HepG2 (cell line): ENCODE measurements at regions not wholly inside any gene's neighbourhood (a gene's known extent, or its start where the extent isn't known, plus 50 kb on each side); places are given as distances from the start of the nearest gene placed in this dataset.

Experiments used
- ATAC-seq: fragments of 200-7000 bp; cut with Tn5 transposase; 3 replicates; pipeline ENCODE4 v1.9.1; 2020; ENCODE audit warnings: mild to moderate bottlenecking, moderate library complexity
- BruUV-seq: library from RNA; stranded (reverse); fragments of 400-500 nt; replicated peaks from 2 replicates; lab custom pipeline; 2021; lab: Mats Ljungman, UMichigan
- CTCF ChIA-PET: fragments of 300-600 bp; formaldehyde crosslinking; extraction: SDS; loops from one replicate; lab custom pipeline; 2021; ENCODE audit warnings: low total read pairs, inconsistent platforms, low intra/inter-chr PET ratio; lab: Yijun Ruan, JAX
- POLR2A ChIA-PET: fragments of 350-600 bp; sonication (Branson Sonifier 250); formaldehyde crosslinking; loops from one replicate; lab custom pipeline; 2020; ENCODE audit warnings: antibody characterized with exemption, inconsistent platforms; lab: Yijun Ruan, JAX
- DNase-seq: peaks from one replicate; pipeline ENCODE4 v3.0.0-alpha.2; 2015; ENCODE audit warnings: low spot score
- FAIRE-seq: peaks from 3 replicates; lab custom pipeline; 2011; peaks lifted over from hg19 to GRCh38; lab: Jason Lieb, UNC
- H2AFZ ChIP-seq: one replicate; pipeline ENCODE4 v1.6.1; 2011; ENCODE audit warnings: low read length, inconsistent platforms
- H3K27ac ChIP-seq: fragments of 300-600 bp; 3 replicates; pipeline ENCODE4 v1.8.0; 2011; ENCODE audit warnings: mixed run types, mild to moderate bottlenecking, mixed read lengths, low read length, inconsistent platforms; ENCODE audit not compliant: insufficient read depth; ENCODE audit errors: extremely low read length
- H3K27me3 ChIP-seq, 2 experiments: fragments of 200-600 bp in 1 of 2; 2 replicates in 1 of 2; 3 replicates in 1 of 2; pipeline versions ENCODE4 v1.6.0 to v1.8.0; 2011; ENCODE audit warnings: low read length in 2 of 2, mild to moderate bottlenecking in 2 of 2, moderate library complexity in 2 of 2, inconsistent platforms in 1 of 2; ENCODE audit not compliant: insufficient read depth in 2 of 2, control insufficient read depth in 1 of 2
- H3K36me3 ChIP-seq, 2 experiments: fragments of 200-600 bp in 1 of 2; replicated peaks in 1 of 2; 2 replicates in 1 of 2; 3 replicates in 1 of 2; pipeline versions ENCODE4 v1.5.1 to v1.8.0; 2011; ENCODE audit warnings: low read length in 2 of 2, inconsistent platforms in 1 of 2; ENCODE audit not compliant: insufficient read depth in 2 of 2, control insufficient read depth in 1 of 2
- H3K4me1 ChIP-seq: 2 replicates; pipeline ENCODE4 v1.5.1; 2012; ENCODE audit warnings: low read length, inconsistent platforms; ENCODE audit not compliant: insufficient read depth
- H3K4me2 ChIP-seq: 2 replicates; pipeline ENCODE4 v1.6.0; 2011; ENCODE audit warnings: low read depth, low read length, inconsistent platforms
- H3K4me3 ChIP-seq, 3 experiments: fragments of 200-600 bp in 1 of 3; sonication (generic), shearing (Covaris generic) in 1 of 3; replicated peaks in 1 of 3; 2 replicates each; pipeline ENCODE4 v1.5.1; 2011 to 2016; ENCODE audit warnings: low read length in 3 of 3, inconsistent platforms in 2 of 3, low read depth in 2 of 3, mild to moderate bottlenecking in 2 of 3, control low read depth in 1 of 3, mixed read lengths in 1 of 3; ENCODE audit not compliant: insufficient read depth in 1 of 3
- H3K79me2 ChIP-seq: one replicate; pipeline ENCODE4 v1.6.1; 2011; ENCODE audit warnings: low read length, inconsistent platforms; ENCODE audit not compliant: insufficient read depth
- H3K9ac ChIP-seq: 2 replicates; pipeline ENCODE4 v1.6.0; 2011; ENCODE audit warnings: mild to moderate bottlenecking, low read depth, low read length, inconsistent platforms; ENCODE audit not compliant: insufficient read depth
- H3K9me3 ChIP-seq: 2 replicates; pipeline ENCODE4 v1.5.1; 2012; ENCODE audit warnings: mild to moderate bottlenecking, low read length
- H4K20me1 ChIP-seq: 2 replicates; pipeline ENCODE4 v1.6.0; 2011; ENCODE audit warnings: inconsistent platforms, mild to moderate bottlenecking, low read length, moderate library complexity; ENCODE audit not compliant: insufficient read depth
- AGO2 ChIP-seq: fragments of 200-400 bp; formaldehyde crosslinking; optimal IDR thresholded peaks from 2 replicates; pipeline ENCODE3; 2017; ENCODE audit warnings: mild to moderate bottlenecking, low read depth, low read length, moderate library complexity
- CC2D1A ChIP-seq: sonication (generic); formaldehyde crosslinking; IDR thresholded peaks from 2 replicates; pipeline ENCODE4 v1.8.1; 2023; ENCODE audit warnings: mild to moderate bottlenecking, missing genetic modification reagents
- MLLT10 ChIP-seq: sonication (generic); formaldehyde crosslinking; IDR thresholded peaks from 2 replicates; pipeline ENCODE4 v1.4.0; 2020; ENCODE audit warnings: missing genetic modification reagents
- ONECUT2 ChIP-seq: sonication (generic); formaldehyde crosslinking; IDR thresholded peaks from 2 replicates; pipeline ENCODE4 v1.4.0; 2020; ENCODE audit warnings: missing genetic modification reagents
- REPIN1 ChIP-seq: sonication (generic); formaldehyde crosslinking; IDR thresholded peaks from 2 replicates; pipeline ENCODE4 v1.8.0; 2022; ENCODE audit warnings: missing genetic modification reagents, low read depth, mild to moderate bottlenecking, borderline replicate concordance
- ZNF354B ChIP-seq: sonication (generic); formaldehyde crosslinking; IDR thresholded peaks from 2 replicates; pipeline ENCODE4 v1.8.0; 2022; ENCODE audit warnings: mild to moderate bottlenecking, missing genetic modification reagents
- ZNF770 ChIP-seq: sonication (generic); formaldehyde crosslinking; IDR thresholded peaks from 2 replicates; pipeline ENCODE4 v1.5.0; 2020; ENCODE audit warnings: mild to moderate bottlenecking, missing genetic modification reagents
- ZNF782 ChIP-seq: sonication (generic); formaldehyde crosslinking; IDR thresholded peaks from 2 replicates; pipeline ENCODE4 v1.4.0; 2020; ENCODE audit warnings: missing genetic modification reagents, mild to moderate bottlenecking, borderline replicate concordance
- ZSCAN30 ChIP-seq: sonication (generic); formaldehyde crosslinking; IDR thresholded peaks from 2 replicates; pipeline ENCODE4 v1.5.0; 2020; ENCODE audit warnings: mild to moderate bottlenecking, missing genetic modification reagents
- WGBS: methylation state at CpG from one replicate; pipeline ENCODE4 v1.1.6; 2017; ENCODE audit warnings: low lambda C conversion rate; 5-methylcytosine and 5-hydroxymethylcytosine counted together
- in situ Hi-C: cut with HindIII; loops from 2 replicates; pipeline ENCODE4 v1.10.0; 2017; ENCODE audit warnings: low pct_unique_long_range_greater_than_20kb; ENCODE audit not compliant: extremely low pct_ligation_motif_present
- intact Hi-C: fragments of 100-400 bp; cut with micrococcal nuclease; formaldehyde crosslinking; loops from one replicate; pipeline ENCODE4 v1.10.0; 2022; ENCODE audit not compliant: unreplicated experiment
- TF ChIP-seq, protein P1 (sequence below): sonication (generic); formaldehyde crosslinking; IDR thresholded peaks from 2 replicates; pipeline ENCODE4 v1.4.0; 2020; ENCODE audit warnings: mild to moderate bottlenecking, missing genetic modification reagents

GRCh38 chr15:66638377-66638776 lies 63.7 kb upstream of the SMAD6 start:
- H3K4me2 ChIP-seq = no peak overlapping the region
- H4K20me1 ChIP-seq = no peaks in the 10 kb centered on the region
- DNase-seq (no peak), FAIRE-seq (no peak), ATAC-seq (no peak)
- no peak overlapping the region for H2AFZ ChIP-seq
- H3K4me3 ChIP-seq = no peak overlapping the region
- BruUV-seq = no TSS peak
- no peaks in the 10 kb centered on the region for H3K9me3 ChIP-seq
- H3K4me1 ChIP-seq = peaks cover 11% of the 10 kb centered on the region
- in situ Hi-C loops (no loop called here), intact Hi-C loops (no loop called here)
- no peak overlapping the region for H3K9ac ChIP-seq
- peaks cover 0 to 3% of the 10 kb centered on the region in 2 experiments; a peak in 1 of 5 replicates for H3K27me3 ChIP-seq
- H3K27ac ChIP-seq = no peak overlapping the region
- 57% methylated on average over 6 of the region's 6 CpGs for WGBS
- CTCF ChIA-PET = no interaction called here
- H3K79me2 ChIP-seq = no peaks in the 10 kb centered on the region
- POLR2A ChIA-PET = no interaction called here
- TF ChIP-seq ZNF770 (CRISPR knock-in tag) (no peak), ZNF782 (no peak), MLLT10 (CRISPR knock-in tag) (no peak), CC2D1A (CRISPR knock-in tag) (no peak)
- no peaks in the 10 kb centered on the region for H3K36me3 ChIP-seq

DNA sequence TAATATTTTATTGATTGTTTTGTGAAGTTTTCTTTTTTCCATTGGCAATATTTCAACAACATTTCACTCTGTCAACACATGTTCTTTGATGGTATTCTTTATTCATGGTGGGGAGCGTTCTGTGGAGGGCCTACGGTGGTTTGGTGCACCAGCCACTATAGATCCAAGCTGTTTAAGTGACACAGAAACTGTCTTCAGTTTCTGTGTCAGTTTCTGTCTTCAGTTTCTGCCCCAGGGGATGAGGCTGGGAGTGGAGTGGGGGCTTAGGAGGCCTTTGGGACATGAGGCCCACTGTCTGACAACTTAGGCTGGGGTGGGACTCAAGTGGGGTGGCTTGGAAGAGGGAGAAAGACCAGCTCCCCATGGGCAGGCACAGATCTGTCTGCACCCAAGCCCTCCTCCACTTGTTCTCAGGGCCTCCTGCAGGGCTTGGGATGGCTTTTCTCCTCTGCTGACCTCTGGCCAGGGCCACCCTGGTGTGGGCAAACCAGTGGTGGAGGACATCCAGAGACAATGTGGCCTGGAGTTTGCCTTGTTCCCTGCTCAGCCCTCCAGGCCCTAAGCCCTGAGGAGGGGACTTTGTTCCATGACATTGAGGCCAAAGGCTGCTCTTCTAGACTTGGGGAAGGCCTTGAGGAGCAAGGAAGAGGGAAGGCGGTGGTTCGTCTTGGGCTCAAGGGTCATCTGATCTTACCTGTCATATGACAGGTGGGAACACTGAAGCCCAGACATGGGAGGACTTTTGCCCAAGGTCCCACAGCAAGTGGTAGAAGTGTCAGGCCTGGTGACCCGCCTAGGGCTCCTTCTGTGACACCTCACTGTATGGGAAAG lies 60.3 kb upstream of the SMAD6 start:
- H3K4me3 ChIP-seq = no peak overlapping the region
- no TSS peak for BruUV-seq
- H2AFZ ChIP-seq = no peak overlapping the region
- no peaks in the 10 kb centered on the region for H3K36me3 ChIP-seq
- no peak overlapping the region for H3K27ac ChIP-seq
- no peak overlapping the region for H3K4me2 ChIP-seq
- H3K27me3 ChIP-seq = no peaks in the 10 kb centered on the region
- no peaks in the 10 kb centered on the region for H4K20me1 ChIP-seq
- TF ChIP-seq, protein P1, sequence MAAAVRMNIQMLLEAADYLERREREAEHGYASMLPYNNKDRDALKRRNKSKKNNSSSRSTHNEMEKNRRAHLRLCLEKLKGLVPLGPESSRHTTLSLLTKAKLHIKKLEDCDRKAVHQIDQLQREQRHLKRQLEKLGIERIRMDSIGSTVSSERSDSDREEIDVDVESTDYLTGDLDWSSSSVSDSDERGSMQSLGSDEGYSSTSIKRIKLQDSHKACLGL (CRISPR knock-in tag) = no peak
- no peak for TF ChIP-seq ZSCAN30 (CRISPR knock-in tag)
- no peak for TF ChIP-seq ZNF354B
- no peak for TF ChIP-seq ONECUT2 (CRISPR knock-in tag)
- TF ChIP-seq REPIN1 (CRISPR knock-in tag) = no peak
- no peak for TF ChIP-seq AGO2
- DNase-seq = no peak
- ATAC-seq = no peak
- intact Hi-C loops = no loop called here
- CTCF ChIA-PET = no interaction called here
- in situ Hi-C loops = no loop called here
- FAIRE-seq = no peak
- POLR2A ChIA-PET = no interaction called here
- peaks cover 44% of the 10 kb centered on the region for H3K4me1 ChIP-seq
- no peaks in the 10 kb centered on the region for H3K79me2 ChIP-seq
- no peaks in the 10 kb centered on the region for H3K9me3 ChIP-seq
- H3K9ac ChIP-seq = no peak overlapping the region
- WGBS = 92% methylated on average over 2 of the region's 5 CpGs
